H9 (cell line): ENCODE measurements at regions not wholly inside any gene's neighbourhood (a gene's known extent, or its start where the extent isn't known, plus 50 kb on each side); places are given as distances from the start of the nearest gene placed in this dataset.

ENCODE experiments used
- DNase-seq: peaks from one replicate; pipeline ENCODE4 v3.0.0-alpha.2; 2017
- H2AFZ ChIP-seq: one replicate; pipeline ENCODE4 v1.6.1; 2013; ENCODE audit warnings: mild to moderate bottlenecking, low read length, control low read depth, moderate library complexity
- H2AK5ac ChIP-seq: 2 replicates; pipeline ENCODE4 v1.6.1; 2013; ENCODE audit warnings: low read length, control low read depth, mixed read lengths; ENCODE audit not compliant: insufficient read length
- H2BK120ac ChIP-seq: one replicate; pipeline ENCODE4 v1.6.1; 2013; ENCODE audit warnings: low read depth, mild to moderate bottlenecking, low read length, control low read depth, inconsistent platforms; ENCODE audit not compliant: poor library complexity, severe bottlenecking
- H2BK12ac ChIP-seq: 2 replicates; pipeline ENCODE4 v1.6.1; 2013; ENCODE audit warnings: low read length, control low read depth, mixed read lengths, low read depth; ENCODE audit not compliant: insufficient read length
- H2BK15ac ChIP-seq: 2 replicates; pipeline ENCODE4 v1.6.1; 2013; ENCODE audit warnings: low read depth, low read length, control low read depth
- H2BK20ac ChIP-seq: one replicate; pipeline ENCODE4 v1.6.1; 2013; ENCODE audit warnings: low read depth, mild to moderate bottlenecking, low read length, control low read depth, inconsistent platforms; ENCODE audit not compliant: poor library complexity, severe bottlenecking
- H2BK5ac ChIP-seq: 2 replicates; pipeline ENCODE4 v1.6.1; 2013; ENCODE audit warnings: low read length, control low read depth, mixed read lengths; ENCODE audit not compliant: insufficient read length
- H3K14ac ChIP-seq: 2 replicates; pipeline ENCODE4 v1.6.1; 2013; ENCODE audit warnings: low read length, control low read depth; ENCODE audit not compliant: insufficient read depth
- H3K18ac ChIP-seq: 2 replicates; pipeline ENCODE4 v1.6.1; 2013; ENCODE audit warnings: low read depth, mild to moderate bottlenecking, mixed read lengths, low read length, control low read depth; ENCODE audit not compliant: insufficient read length
- H3K23ac ChIP-seq: 2 replicates; pipeline ENCODE4 v1.6.1; 2013; ENCODE audit warnings: low read length, control low read depth, mixed read lengths, low read depth; ENCODE audit not compliant: insufficient read length
- H3K23me2 ChIP-seq: 2 replicates; pipeline ENCODE4 v1.6.1; 2013; ENCODE audit warnings: low read depth, mild to moderate bottlenecking, mixed read lengths, low read length, control low read depth; ENCODE audit not compliant: insufficient read length, poor library complexity, severe bottlenecking
- H3K27ac ChIP-seq: 2 replicates; pipeline ENCODE4 v1.5.1; 2013; ENCODE audit warnings: low read length, control low read depth, mixed read lengths, low read depth; ENCODE audit not compliant: insufficient read length
- H3K27me3 ChIP-seq: 2 replicates; pipeline ENCODE4 v1.6.1; 2013; ENCODE audit warnings: low read length, control low read depth, inconsistent platforms; ENCODE audit not compliant: insufficient read depth
- H3K4ac ChIP-seq: 2 replicates; pipeline ENCODE4 v1.6.1; 2013; ENCODE audit warnings: low read depth, mild to moderate bottlenecking, control low read depth, inconsistent platforms, low read length, moderate library complexity
- H3K4me1 ChIP-seq: 2 replicates; pipeline ENCODE4 v1.6.1; 2013; ENCODE audit warnings: low read length, control low read depth, inconsistent platforms; ENCODE audit not compliant: insufficient read depth
- H3K4me2 ChIP-seq: 2 replicates; pipeline ENCODE4 v1.6.1; 2013; ENCODE audit warnings: low read length, control low read depth, mixed read lengths; ENCODE audit not compliant: insufficient read length, insufficient read depth
- H3K56ac ChIP-seq: 2 replicates; pipeline ENCODE4 v1.6.1; 2013; ENCODE audit warnings: low read depth, mild to moderate bottlenecking, mixed read lengths, low read length, control low read depth; ENCODE audit not compliant: insufficient read length
- H3K79me1 ChIP-seq: 2 replicates; pipeline ENCODE4 v1.6.1; 2013; ENCODE audit warnings: low read depth, mild to moderate bottlenecking, moderate library complexity, low read length, control low read depth, inconsistent platforms; ENCODE audit not compliant: insufficient read depth, poor library complexity, severe bottlenecking
- H3K79me2 ChIP-seq: 2 replicates; pipeline ENCODE4 v1.6.1; 2013; ENCODE audit warnings: low read length, control low read depth, inconsistent platforms; ENCODE audit not compliant: insufficient read depth
- H3K9ac ChIP-seq: 2 replicates; pipeline ENCODE4 v1.6.1; 2013; ENCODE audit warnings: low read length, control low read depth, mixed read lengths; ENCODE audit not compliant: insufficient read length; ENCODE audit errors: extremely low read depth
- H3K9me3 ChIP-seq: one replicate; pipeline ENCODE4 v1.6.1; 2013; ENCODE audit warnings: low read depth, low read length, inconsistent platforms; ENCODE audit not compliant: control insufficient read depth
- H3T11ph ChIP-seq: one replicate; pipeline ENCODE4 v1.6.1; 2013; ENCODE audit warnings: mild to moderate bottlenecking, low read length, control low read depth, inconsistent platforms
- H4K20me1 ChIP-seq: one replicate; pipeline ENCODE4 v1.6.1; 2013; ENCODE audit not compliant: control insufficient read depth, insufficient read length, insufficient read depth
- H4K5ac ChIP-seq: 2 replicates; pipeline ENCODE4 v1.6.1; 2013; ENCODE audit warnings: low read depth, mild to moderate bottlenecking, mixed read lengths, low read length, control low read depth; ENCODE audit not compliant: insufficient read length
- H4K8ac ChIP-seq: replicated peaks from 2 replicates; pipeline ENCODE4 v1.6.1; 2013; ENCODE audit warnings: low read length, control low read depth, mixed read lengths, low read depth; ENCODE audit not compliant: insufficient read length
- H4K91ac ChIP-seq: 2 replicates; pipeline ENCODE4 v1.6.1; 2013; ENCODE audit warnings: low read depth, mild to moderate bottlenecking, moderate library complexity, mixed read lengths, low read length, control low read depth; ENCODE audit not compliant: insufficient read length
- H3K27ac Mint-ChIP-seq, 3 experiments: 2 replicates in 2 of 3; 3 replicates in 1 of 3; pipeline ENCODE4 v1.8.0; 2020 to 2021; ENCODE audit warnings: mixed read lengths in 3 of 3, mild to moderate bottlenecking in 1 of 3, moderate library complexity in 1 of 3
- H3K27me3 Mint-ChIP-seq: 2 replicates; pipeline ENCODE4 v1.8.0; 2021; ENCODE audit warnings: low read depth, mild to moderate bottlenecking, moderate library complexity, mixed read lengths
- H3K36me3 Mint-ChIP-seq, 3 experiments: 2 replicates in 2 of 3; 3 replicates in 1 of 3; pipeline ENCODE4 v1.8.0; 2020 to 2021; ENCODE audit warnings: low read depth in 3 of 3, mixed read lengths in 3 of 3; ENCODE audit not compliant: insufficient read depth in 1 of 3
- H3K4me1 Mint-ChIP-seq, 2 experiments: 2 replicates each; pipeline ENCODE4 v1.8.0; 2020; ENCODE audit warnings: mixed read lengths in 2 of 2
- H3K4me3 Mint-ChIP-seq, 2 experiments: 2 replicates in 1 of 2; 3 replicates in 1 of 2; pipeline ENCODE4 v1.8.0; 2020 to 2021; ENCODE audit warnings: mild to moderate bottlenecking in 2 of 2, mixed read lengths in 2 of 2, moderate library complexity in 1 of 2
- H3K9me3 Mint-ChIP-seq, 2 experiments: 2 replicates in 1 of 2; 3 replicates in 1 of 2; pipeline ENCODE4 v1.8.0; 2020; ENCODE audit warnings: mild to moderate bottlenecking in 2 of 2, mixed read lengths in 2 of 2, moderate library complexity in 1 of 2
- CTCF ChIP-seq: fragments of 200-600 bp; sonication (generic); conservative IDR thresholded peaks from 3 replicates; pipeline ENCODE4 v1.8.0; 2021; ENCODE audit warnings: antibody characterized with exemption, mild to moderate bottlenecking
- WGBS: extraction: QIAGEN DNeasy Blood & Tissue Kit; methylation state at CpG from one replicate; pipeline ENCODE4 v1.1.7; 2013; ENCODE audit warnings: missing lambda C conversion rate, low lambda C conversion rate, mixed read lengths; ENCODE audit not compliant: insufficient read length; ENCODE audit errors: extremely low coverage; 5-methylcytosine and 5-hydroxymethylcytosine counted together

GRCh38 chr14:54300881-54301280 is 95.9 kb upstream of the CDKN3 start:
- Histone ChIP-seq H3K79me1 (no peaks in the 10 kb centered on the region), H4K20me1 (no peaks in the 10 kb centered on the region), H2BK12ac (no peak overlapping the region), H3K23ac (no peak overlapping the region), H3K27ac (no peak overlapping the region), H2AFZ (no peak overlapping the region), H2BK15ac (no peak overlapping the region), H2BK120ac (no peak overlapping the region), H3K4me2 (no peak overlapping the region), H4K91ac (no peak overlapping the region), H3K27me3 (no peaks in the 10 kb centered on the region; the same call in 1 of the 2 replicates), H2AK5ac (no peak overlapping the region), H3K18ac (no peak overlapping the region), H3K14ac (no peak overlapping the region; the same call in 1 of the 2 replicates), H3K9me3 (no peaks in the 10 kb centered on the region), H3K4ac (no peak overlapping the region), H4K8ac (no peak overlapping the region), H3T11ph (no peak overlapping the region), H3K56ac (no peak overlapping the region), H3K79me2 (no peaks in the 10 kb centered on the region), H2BK20ac (no peak overlapping the region), H3K23me2 (no peaks in the 10 kb centered on the region), H3K9ac (no peak overlapping the region), H3K4me1 (no peaks in the 10 kb centered on the region), H2BK5ac (no peak overlapping the region), H4K5ac (no peak overlapping the region)
- no peaks in the 10 kb centered on the region for H3K27me3 Mint-ChIP-seq
- H3K4me1 Mint-ChIP-seq: no peaks in the 10 kb centered on the region
- H3K4me3 Mint-ChIP-seq: no peak overlapping the region
- TF ChIP-seq CTCF: no peak
- no peak overlapping the region for H3K27ac Mint-ChIP-seq
- no peaks in the 10 kb centered on the region for H3K36me3 Mint-ChIP-seq
- DNase-seq: no peak
- no CpG with 5 or more reads among the region's 2 CpGs for WGBS
- no peaks in the 10 kb centered on the region; a peak in 1 of 5 replicates for H3K9me3 Mint-ChIP-seq
